ENCODE measurements at regions not wholly inside any gene's neighbourhood (a gene's known extent, or its start where the extent isn't known, plus 50 kb on each side); places are given as distances from the start of the nearest gene placed in this dataset.

DNA sequence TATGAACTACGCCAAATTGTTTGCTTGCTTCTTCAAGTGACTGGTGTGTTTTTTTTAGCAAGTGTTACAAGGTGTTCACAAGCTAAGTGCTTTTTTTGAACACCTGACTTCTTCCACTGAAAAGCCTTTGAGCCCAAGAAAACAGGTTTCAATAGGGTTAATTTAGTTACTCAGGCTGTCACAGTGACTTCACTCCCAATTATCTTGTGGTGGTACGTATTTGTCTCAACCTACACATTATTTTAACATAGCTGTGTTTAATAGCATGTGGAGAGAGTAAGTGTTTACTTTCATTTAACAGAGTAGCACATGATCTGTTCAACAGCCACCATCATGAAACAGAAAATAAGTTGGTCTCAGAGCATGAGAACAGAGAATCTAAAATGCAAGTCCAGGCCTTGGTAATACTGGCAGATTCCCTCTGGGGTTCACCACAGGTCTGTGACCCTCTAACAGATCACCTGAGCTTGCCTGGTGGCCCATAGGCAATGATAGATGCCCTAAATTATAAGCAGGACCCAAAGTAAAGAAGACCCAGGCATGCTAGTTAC is 267.7 kb upstream of the SMARCA2 start:
- WGBS (ENCODE audit: insufficient coverage), result no CpG with 5 or more reads among the region's 2 CpGs
- Mint-ChIP-seq H3K36me3 (no peaks in the 10 kb centered on the region), H3K27ac (no peak overlapping the region), H3K9me3 (peaks cover 9 to 20% (median 14%) of the 10 kb centered on the region in 7 donors), H3K27me3 (ENCODE audit: low read depth in 3 of 3) (peaks cover 0 to 2% (median 0%) of the 10 kb centered on the region in 3 donors), H3K4me3 (no peak overlapping the region), H3K4me1 (no peaks in the 10 kb centered on the region)
- no peak overlapping the region for H3K4me2 ChIP-seq (replicated peaks; ENCODE audit: extremely low read depth, low read length, poor library complexity, severe bottlenecking)
- no peaks in the 10 kb centered on the region for H3K27me3 ChIP-seq (ENCODE audit: control insufficient read depth in 2 of 2, insufficient read depth in 2 of 2, low read length in 2 of 2)
- TF ChIP-seq CTCF (IDR thresholded peaks at IDR 0.05), result no peak
- peaks cover 0 to 10% of the 10 kb centered on the region in 2 donors for H3K9me3 ChIP-seq (replicated peaks in 1 of 2; ENCODE audit: control insufficient read depth in 1 of 2, insufficient read depth in 1 of 2, low read length in 2 of 2)
- no peak overlapping the region for H2AFZ ChIP-seq (ENCODE audit: insufficient read depth, low read depth, low read length, poor library complexity, severe bottlenecking)
- no peak overlapping the region for H3K27ac ChIP-seq (ENCODE audit: low read depth in 1 of 2, low read length in 2 of 2)
- DNase-seq, result no peak
- H3K4me1 ChIP-seq (ENCODE audit: control insufficient read depth in 1 of 2, insufficient read depth in 2 of 2, low read length in 2 of 2), result no peaks in the 10 kb centered on the region
- intact Hi-C loops (cut with micrococcal nuclease), result no loop called here
- no peak overlapping the region for H3K4me3 ChIP-seq (replicated peaks in 1 of 3; ENCODE audit: low read depth in 2 of 3, low read length in 3 of 3)
- no peaks in the 10 kb centered on the region for H4K20me1 ChIP-seq (ENCODE audit: insufficient read depth, low read length)
- no peaks in the 10 kb centered on the region for H3K36me3 ChIP-seq (replicated peaks in 1 of 2; ENCODE audit: control insufficient read depth in 1 of 2, insufficient read depth in 2 of 2, low read length in 2 of 2)
- no peak overlapping the region for H3K9ac ChIP-seq (ENCODE audit: insufficient read depth, low read length, poor library complexity, severe bottlenecking)
- no peaks in the 10 kb centered on the region for H3K79me2 ChIP-seq (ENCODE audit: insufficient read depth, low read length)

GRCh38 chr9:1748407-1748806 is 266.7 kb upstream of the SMARCA2 start:
- Mint-ChIP-seq H3K27ac (no peak overlapping the region), H3K27me3 (ENCODE audit: low read depth in 3 of 3) (peaks cover 0 to 2% (median 0%) of the 10 kb centered on the region in 3 donors), H3K36me3 (no peaks in the 10 kb centered on the region), H3K4me1 (no peaks in the 10 kb centered on the region), H3K9me3 (peaks cover 10 to 21% (median 15%) of the 10 kb centered on the region in 7 donors), H3K4me3 (no peak overlapping the region)
- DNase-seq, result no peak
- Histone ChIP-seq H3K9ac (ENCODE audit: insufficient read depth, low read length, poor library complexity, severe bottlenecking) (no peak overlapping the region), H3K9me3 (replicated peaks in 1 of 2; ENCODE audit: control insufficient read depth in 1 of 2, insufficient read depth in 1 of 2, low read length in 2 of 2) (peaks cover 0 to 10% of the 10 kb centered on the region in 2 donors), H2AFZ (ENCODE audit: insufficient read depth, low read depth, low read length, poor library complexity, severe bottlenecking) (no peak overlapping the region), H3K27ac (ENCODE audit: low read depth in 1 of 2, low read length in 2 of 2) (no peak overlapping the region), H4K20me1 (ENCODE audit: insufficient read depth, low read length) (no peaks in the 10 kb centered on the region), H3K4me3 (replicated peaks in 1 of 3; ENCODE audit: low read depth in 2 of 3, low read length in 3 of 3) (no peak overlapping the region), H3K4me1 (ENCODE audit: control insufficient read depth in 1 of 2, insufficient read depth in 2 of 2, low read length in 2 of 2) (no peaks in the 10 kb centered on the region), H3K27me3 (ENCODE audit: control insufficient read depth in 2 of 2, insufficient read depth in 2 of 2, low read length in 2 of 2) (no peaks in the 10 kb centered on the region), H3K4me2 (replicated peaks; ENCODE audit: extremely low read depth, low read length, poor library complexity, severe bottlenecking) (no peak overlapping the region), H3K36me3 (replicated peaks in 1 of 2; ENCODE audit: control insufficient read depth in 1 of 2, insufficient read depth in 2 of 2, low read length in 2 of 2) (no peaks in the 10 kb centered on the region), H3K79me2 (ENCODE audit: insufficient read depth, low read length) (no peaks in the 10 kb centered on the region)
- TF ChIP-seq CTCF (IDR thresholded peaks at IDR 0.05), result no peak
- intact Hi-C loops (cut with micrococcal nuclease), result no loop called here
- WGBS (ENCODE audit: insufficient coverage), result no CpG with 5 or more reads among the region's 1 CpG

All from CD14-positive monocyte (primary cell).